ENCODE measurements at regions not wholly inside any gene's neighbourhood (a gene's known extent, or its start where the extent isn't known, plus 50 kb on each side); places are given as distances from the start of the nearest gene placed in this dataset.
"Not testable (repeated sequence)": the region's sequence is repeated elsewhere in the genome, so short reads cannot be mapped to it uniquely, and the experiment has no call there.

- no peak overlapping the region for H3K27ac Mint-ChIP-seq
- H3K36me3 Mint-ChIP-seq = no peaks in the 10 kb centered on the region
Measured at GRCh38 chr7:142436601-142437000, 178.7 kb upstream of the PRSS58 start.

DNA sequence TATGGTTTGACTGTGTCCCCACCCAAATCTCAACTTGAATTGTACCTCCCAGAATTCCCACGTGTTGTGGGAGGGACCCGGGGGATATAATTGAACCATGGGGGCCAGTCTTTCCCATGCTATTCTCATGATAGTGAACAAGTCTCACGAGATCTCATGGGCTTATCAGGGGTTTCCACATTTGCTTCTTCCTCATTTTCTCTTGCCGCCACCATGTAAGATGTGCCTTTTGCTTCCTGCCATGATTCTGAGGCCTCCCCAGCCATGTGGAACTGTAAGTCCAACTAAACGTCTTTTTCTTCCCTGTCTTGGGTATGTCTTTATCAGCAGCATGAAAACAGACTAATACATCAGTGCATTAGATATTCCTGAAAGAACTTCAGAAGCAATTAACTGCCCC, 177.7 kb upstream of the PRSS58 start:
- not testable (repeated sequence) for H3K27ac Mint-ChIP-seq; H3K4me3 Mint-ChIP-seq; H3K36me3 Mint-ChIP-seq; H3K9me3 Mint-ChIP-seq; H3K27me3 Mint-ChIP-seq (ENCODE audit: low read depth); DNase-seq (ENCODE audit: low spot score in 2 of 2, unreplicated experiment in 2 of 2); H3K4me1 Mint-ChIP-seq

More at GRCh38 chr7:142436601-142437000, 178.7 kb upstream of the PRSS58 start:
- Mint-ChIP-seq H3K4me1 (peaks cover 10% of the 10 kb centered on the region), H3K4me3 (no peak overlapping the region), H3K9me3 (peaks cover 3% of the 10 kb centered on the region), H3K27me3 (ENCODE audit: low read depth) (no peaks in the 10 kb centered on the region)
- TF ChIP-seq CTCF (IDR thresholded peaks at IDR 0.05; ENCODE audit: unreplicated experiment) = no peak
- no peak for DNase-seq (ENCODE audit: low spot score in 2 of 2, unreplicated experiment in 2 of 2)

- no peaks in the 10 kb centered on the region for H3K36me3 Mint-ChIP-seq
- no peak for TF ChIP-seq CTCF (IDR thresholded peaks at IDR 0.05; ENCODE audit: unreplicated experiment)
- no peaks in the 10 kb centered on the region for H3K27me3 Mint-ChIP-seq (ENCODE audit: low read depth)
- no peak for DNase-seq (ENCODE audit: low spot score in 2 of 2, unreplicated experiment in 2 of 2)
- H3K27ac Mint-ChIP-seq = no peak overlapping the region
- H3K4me1 Mint-ChIP-seq = peaks cover 4% of the 10 kb centered on the region
- H3K9me3 Mint-ChIP-seq = peaks cover 3% of the 10 kb centered on the region
- no peak overlapping the region for H3K4me3 Mint-ChIP-seq
Measured at GRCh38 chr7:142434666-142435167, 176.9 kb upstream of the PRSS58 start.

- not testable (repeated sequence) for H3K36me3 Mint-ChIP-seq; H3K27ac Mint-ChIP-seq; H3K4me1 Mint-ChIP-seq; H3K9me3 Mint-ChIP-seq; H3K27me3 Mint-ChIP-seq (ENCODE audit: low read depth); DNase-seq (ENCODE audit: low spot score in 2 of 2, unreplicated experiment in 2 of 2); H3K4me3 Mint-ChIP-seq
Measured at GRCh38 chr7:142434133-142434532, 176.3 kb upstream of the PRSS58 start.

GRCh38 chr7:142432377-142432776, 174.5 kb upstream of the PRSS58 start:
- Mint-ChIP-seq H3K9me3 (no peaks in the 10 kb centered on the region), H3K27me3 (ENCODE audit: low read depth) (no peaks in the 10 kb centered on the region), H3K4me1 (peaks cover 4% of the 10 kb centered on the region), H3K4me3 (no peak overlapping the region), H3K27ac (no peak overlapping the region), H3K36me3 (no peaks in the 10 kb centered on the region)
- no peak for TF ChIP-seq CTCF (IDR thresholded peaks at IDR 0.05; ENCODE audit: unreplicated experiment)
- DNase-seq (ENCODE audit: low spot score in 2 of 2, unreplicated experiment in 2 of 2) = no peak

DNA sequence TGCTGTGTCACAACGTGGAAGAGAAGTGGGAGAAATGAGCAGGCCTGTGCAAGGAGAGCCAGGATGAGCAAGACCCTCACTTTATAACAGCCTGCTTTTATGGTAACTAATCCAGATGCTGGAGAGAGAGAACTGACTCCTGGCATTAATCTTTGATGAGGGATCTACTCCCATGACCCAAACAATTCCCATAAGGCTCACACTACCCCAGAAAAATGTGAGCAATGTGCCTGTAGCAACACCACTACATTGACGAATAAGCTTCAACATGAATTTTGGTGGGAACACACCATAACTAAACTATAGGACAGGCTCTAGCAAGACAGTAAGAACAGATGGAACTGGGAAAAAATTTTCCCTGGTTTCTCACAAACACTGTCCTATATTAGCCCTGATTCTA, 173.6 kb upstream of the PRSS58 start:
- H3K9me3 Mint-ChIP-seq = no peaks in the 10 kb centered on the region
- peaks cover 4% of the 10 kb centered on the region for H3K4me1 Mint-ChIP-seq
- H3K27ac Mint-ChIP-seq = no peak overlapping the region

More for the DNA sequence above, 173.6 kb upstream of the PRSS58 start:
- TF ChIP-seq CTCF (IDR thresholded peaks at IDR 0.05; ENCODE audit: unreplicated experiment) = no peak
- H3K4me3 Mint-ChIP-seq = no peak overlapping the region
- DNase-seq (ENCODE audit: low spot score in 2 of 2, unreplicated experiment in 2 of 2) = no peak
- no peaks in the 10 kb centered on the region for H3K27me3 Mint-ChIP-seq (ENCODE audit: low read depth)
- H3K36me3 Mint-ChIP-seq = no peaks in the 10 kb centered on the region

Measured in mesothelial cell of epicardium (in vitro differentiated cells).